DMS53 treated with DMSO at 0.1 percent for 48 hours (cell line): ENCODE measurements at regions not wholly inside any gene's neighbourhood (a gene's known extent, or its start where the extent isn't known, plus 50 kb on each side); places are given as distances from the start of the nearest gene placed in this dataset.

Experiments
- DNase-seq: peaks from one replicate; lab custom pipeline; 2025; ENCODE audit not compliant: unreplicated experiment; lab: John Stamatoyannopoulos, UW

DNA sequence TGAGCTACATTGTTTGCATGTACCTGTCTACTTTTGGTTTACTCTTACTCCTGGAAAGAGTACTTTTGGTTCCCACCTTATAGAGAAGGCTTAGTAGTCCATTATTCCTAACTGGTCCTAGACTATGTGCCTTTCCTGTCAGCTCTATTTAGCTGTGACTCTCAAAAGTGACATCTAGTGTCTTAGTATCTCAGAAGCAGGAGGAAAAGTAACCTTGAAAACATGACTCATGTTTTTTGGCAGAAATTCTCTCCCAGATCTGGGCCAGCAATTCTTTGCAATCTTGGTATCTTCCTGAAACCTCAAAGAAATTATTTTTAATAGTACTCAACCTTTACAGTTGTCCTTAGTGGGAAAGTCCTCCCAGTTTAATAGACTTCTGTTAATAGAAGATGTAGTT lies 691.7 kb upstream of the SEMA6A start:
- DNase-seq = no peak

GRCh38 chr5:117263231-117263630 lies 688.6 kb upstream of the SEMA6A start:
- DNase-seq = no peak

DNA sequence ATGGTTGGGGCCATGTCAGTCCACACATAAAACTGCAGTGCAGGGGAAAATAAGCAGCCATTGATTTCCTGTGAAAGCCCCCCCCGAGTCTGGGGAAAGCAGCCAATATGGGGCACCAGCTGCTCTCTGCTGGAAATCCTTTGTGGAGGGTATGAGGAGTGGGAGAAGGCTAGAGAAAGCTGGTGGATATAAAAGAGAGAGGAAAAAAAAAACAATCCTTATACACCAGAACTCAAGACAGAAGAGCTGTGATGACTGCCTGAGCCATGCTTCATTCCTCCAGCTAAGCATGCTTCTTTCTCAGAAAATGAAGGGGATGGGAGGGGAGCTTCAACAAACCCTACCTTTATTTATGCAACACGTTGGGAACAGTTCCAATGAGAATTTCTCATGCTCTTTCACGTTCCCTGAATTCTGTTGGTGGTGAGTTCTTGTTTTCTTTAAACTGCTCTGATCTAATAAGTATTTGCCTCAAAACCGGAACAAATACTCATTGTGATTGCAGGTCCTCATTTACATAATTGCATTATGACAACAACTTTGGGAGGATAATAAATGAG lies 688.0 kb upstream of the SEMA6A start:
- DNase-seq = no peak

DNA sequence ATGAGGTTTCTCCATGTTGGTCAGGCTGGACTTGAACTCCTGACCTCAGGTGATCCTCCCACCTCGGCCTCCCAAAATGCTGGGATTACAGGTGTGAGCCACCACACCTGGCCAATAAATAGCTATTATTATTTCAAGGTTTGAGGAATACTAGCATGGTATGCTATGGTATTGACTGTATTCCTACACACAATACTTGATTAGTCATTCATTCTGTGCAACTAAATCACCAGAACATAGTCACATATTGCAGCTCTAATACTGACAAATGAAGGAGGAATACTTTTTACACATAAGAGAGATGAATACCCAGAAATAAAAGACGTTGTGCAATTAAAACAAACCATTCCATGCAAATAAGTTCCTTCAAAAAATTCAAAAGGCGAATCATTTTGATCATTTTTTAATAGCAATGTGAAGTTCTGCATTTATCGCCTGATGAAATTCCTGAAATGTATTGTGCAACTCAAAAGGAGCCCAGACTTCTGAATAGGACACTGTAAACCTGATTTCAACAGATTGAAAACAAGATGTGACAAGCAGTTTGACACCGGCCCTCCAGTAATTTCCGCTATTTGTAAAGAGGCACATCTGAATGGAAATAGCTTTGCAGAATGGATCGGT lies 687.4 kb upstream of the SEMA6A start:
- no peak for DNase-seq

DNA sequence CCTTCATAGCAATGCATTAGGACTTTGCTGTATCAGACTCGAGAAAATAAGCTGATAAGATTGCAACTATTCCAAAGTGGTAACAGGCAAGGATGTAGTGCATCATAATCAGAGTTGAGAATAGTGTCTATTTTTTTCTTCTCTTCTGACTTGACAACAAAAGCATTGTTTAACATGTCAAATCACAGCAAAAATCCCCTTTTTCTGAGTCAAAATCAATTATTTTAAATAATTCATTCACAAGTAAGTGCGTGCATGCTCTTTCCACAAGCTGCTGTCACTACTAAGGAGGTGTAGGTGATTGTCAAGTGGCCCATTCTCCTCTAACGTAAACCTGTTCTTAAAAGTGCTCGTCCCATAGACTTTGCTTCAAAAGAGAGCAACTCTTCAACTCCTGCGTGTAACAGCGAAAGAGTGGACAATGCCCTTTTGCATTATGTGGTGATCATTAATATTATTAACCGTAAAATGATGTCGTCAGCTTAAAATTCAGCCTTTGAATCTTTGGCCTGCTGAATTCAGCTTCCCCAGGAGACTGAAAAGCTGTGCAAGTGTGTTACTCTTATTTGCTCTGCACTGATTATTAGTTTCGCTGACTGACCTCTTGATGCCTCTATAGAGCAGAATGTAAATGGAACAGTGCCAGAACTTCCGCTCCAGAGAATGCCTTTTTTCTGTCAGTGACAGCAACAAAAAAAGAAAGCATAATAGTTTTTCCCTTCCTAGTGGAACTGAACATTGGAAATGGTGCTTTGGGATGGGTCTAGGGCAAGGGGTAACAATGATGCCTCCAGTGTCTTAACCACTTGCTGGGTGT lies 680.8 kb upstream of the SEMA6A start:
- DNase-seq = no peak

GRCh38 chr5:117252566-117252965 lies 677.9 kb upstream of the SEMA6A start:
- no peak for DNase-seq

- no peak for DNase-seq
Observed at GRCh38 chr5:117249086-117249815, 674.6 kb upstream of the SEMA6A start.

- DNase-seq = no peak
Observed at GRCh38 chr5:117246424-117246823, 671.8 kb upstream of the SEMA6A start.

GRCh38 chr5:117245130-117245529 lies 670.5 kb upstream of the SEMA6A start:
- no peak for DNase-seq

DNA sequence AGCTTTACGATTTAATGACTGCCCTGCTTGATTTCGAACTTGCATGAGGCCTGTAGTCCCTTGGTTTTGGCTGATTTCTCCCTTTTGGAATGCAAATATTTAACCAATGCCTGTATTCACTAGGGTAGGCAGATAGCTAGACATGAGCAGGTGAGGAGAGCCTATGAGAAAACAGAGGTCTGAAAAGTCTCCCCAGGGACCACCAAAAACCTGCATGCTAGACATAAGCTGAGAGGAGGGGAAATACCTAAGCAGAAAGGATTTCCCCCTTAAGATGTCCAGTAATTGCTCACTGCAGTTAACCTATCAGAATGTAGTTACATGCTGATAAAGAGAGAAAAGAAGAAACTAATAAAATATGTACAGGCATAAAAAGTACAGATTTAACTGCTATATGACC lies 667.4 kb upstream of the SEMA6A start:
- DNase-seq = no peak

DNA sequence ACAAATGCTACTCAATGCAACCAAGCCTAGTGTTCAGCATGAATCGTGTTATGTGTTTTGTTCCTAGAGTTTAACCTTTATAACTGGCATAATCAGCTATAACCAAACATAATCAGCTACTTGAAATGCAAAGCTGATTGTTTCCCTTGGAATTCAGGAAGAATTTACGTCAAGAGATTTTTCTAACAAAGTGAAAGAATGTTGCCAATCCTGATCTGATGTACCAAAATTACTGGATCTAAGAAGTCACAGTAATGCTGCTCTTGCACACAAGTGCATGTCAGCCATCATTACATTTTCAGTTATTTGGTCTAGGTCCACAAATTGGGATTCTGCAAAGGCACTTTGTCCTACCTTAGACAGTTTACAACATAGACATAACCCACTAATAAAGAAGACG lies 662.3 kb upstream of the SEMA6A start:
- no peak for DNase-seq

DNA sequence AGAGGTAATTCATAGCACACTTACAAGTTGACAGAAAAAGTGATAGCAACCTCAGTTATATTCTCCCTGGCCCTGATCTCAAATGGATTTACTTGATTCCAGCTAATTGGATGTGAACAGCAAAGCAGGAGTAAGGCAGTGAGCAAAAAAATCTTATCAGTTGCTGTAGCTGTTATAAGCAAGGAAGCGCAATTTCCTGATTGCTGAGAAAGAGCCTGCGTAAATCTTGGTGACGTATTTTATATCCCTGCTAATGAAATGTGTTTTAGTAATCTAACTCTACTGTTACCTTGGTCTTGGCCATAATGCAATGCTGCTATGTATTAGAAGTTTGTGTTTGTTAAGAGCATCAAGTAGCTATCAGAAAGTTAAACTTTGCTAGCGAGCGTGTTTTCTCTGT lies 661.2 kb upstream of the SEMA6A start:
- DNase-seq = no peak

- no peak for DNase-seq
Observed at GRCh38 chr5:117230375-117230774, 655.8 kb upstream of the SEMA6A start.

DNA sequence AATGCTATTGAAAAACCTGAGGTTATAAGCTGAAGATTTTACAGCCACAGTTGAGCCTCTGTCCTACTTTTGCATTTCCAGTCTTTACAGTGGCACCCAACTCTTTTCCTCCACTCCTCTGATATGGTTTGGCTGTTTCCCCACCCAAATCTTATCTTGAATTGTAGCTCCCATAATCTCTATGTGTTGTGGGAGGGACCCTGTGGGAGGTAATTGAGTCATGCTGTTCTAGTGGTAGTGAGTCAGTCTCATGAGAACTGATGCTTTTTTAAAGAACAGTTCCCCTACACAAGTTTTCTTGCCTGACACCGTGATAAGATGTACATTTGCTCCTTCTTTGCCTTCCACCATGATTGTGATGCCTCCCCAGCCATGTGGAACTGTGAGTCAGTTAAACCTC lies 646.1 kb upstream of the SEMA6A start:
- DNase-seq = no peak

DNA sequence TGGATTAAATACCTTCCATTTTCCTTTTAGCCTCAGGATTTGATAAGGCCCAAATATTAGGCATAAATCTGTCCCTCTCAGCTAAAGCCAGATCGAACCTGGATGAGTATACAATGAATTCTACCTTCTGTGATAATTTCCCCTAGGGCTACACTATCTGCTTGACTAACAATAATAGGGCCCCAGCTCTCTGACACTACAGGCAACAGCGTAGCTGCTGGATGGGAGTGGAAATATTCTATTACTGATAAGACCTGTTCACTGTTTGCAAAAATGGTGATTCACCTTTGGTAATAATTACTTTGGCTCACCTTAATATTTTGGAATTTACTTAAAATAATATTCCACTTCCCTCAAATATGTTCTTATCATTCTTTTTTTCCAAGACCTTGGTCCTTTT lies 644.2 kb upstream of the SEMA6A start:
- DNase-seq = no peak

DNA sequence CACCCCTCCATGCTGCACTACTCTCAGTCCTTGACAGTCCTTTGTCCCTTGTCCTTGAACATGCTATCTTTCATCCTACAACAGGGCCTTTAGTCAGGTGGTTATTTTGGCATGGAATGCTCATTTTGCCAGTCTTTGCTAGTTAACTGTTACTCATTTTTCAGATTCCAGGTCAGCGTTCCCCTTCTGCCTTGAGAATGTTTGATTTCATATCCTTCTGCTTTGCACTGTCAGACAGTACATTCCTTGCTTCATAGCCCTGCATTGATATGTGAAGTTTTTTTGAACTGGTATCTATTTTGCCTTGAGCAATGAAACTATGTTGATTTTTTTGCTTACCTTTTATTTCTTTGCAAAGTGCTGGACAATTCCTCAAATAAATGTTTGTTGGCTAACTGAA lies 638.2 kb upstream of the SEMA6A start:
- no peak for DNase-seq

DNA sequence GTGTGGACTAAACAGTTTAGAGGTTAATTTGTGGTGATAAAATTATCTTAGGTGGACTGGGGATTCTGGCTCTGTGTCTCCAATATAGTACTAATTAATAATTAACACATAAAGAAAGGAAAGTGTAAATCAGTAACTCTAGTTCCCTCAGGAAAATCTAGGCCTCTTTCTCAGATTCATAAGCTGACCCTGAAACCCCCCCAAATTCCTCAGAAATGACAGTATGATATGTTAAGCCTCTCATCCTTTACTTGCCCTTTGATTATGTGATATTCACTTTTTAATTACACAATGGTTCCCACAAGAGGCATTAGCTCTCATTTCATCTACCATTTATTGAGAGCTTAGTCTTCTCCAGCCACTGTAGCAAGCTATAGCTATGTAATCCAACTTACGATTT lies 636.2 kb upstream of the SEMA6A start:
- no peak for DNase-seq

GRCh38 chr5:117209479-117209878 lies 634.9 kb upstream of the SEMA6A start:
- no peak for DNase-seq

- no peak for DNase-seq
Observed at GRCh38 chr5:117207088-117207668, 632.6 kb upstream of the SEMA6A start.

- DNase-seq = no peak
Observed at GRCh38 chr5:117205894-117206293, 631.3 kb upstream of the SEMA6A start.
